ENCODE measurements at regions not wholly inside any gene's neighbourhood (a gene's known extent, or its start where the extent isn't known, plus 50 kb on each side); places are given as distances from the start of the nearest gene placed in this dataset.

DNA sequence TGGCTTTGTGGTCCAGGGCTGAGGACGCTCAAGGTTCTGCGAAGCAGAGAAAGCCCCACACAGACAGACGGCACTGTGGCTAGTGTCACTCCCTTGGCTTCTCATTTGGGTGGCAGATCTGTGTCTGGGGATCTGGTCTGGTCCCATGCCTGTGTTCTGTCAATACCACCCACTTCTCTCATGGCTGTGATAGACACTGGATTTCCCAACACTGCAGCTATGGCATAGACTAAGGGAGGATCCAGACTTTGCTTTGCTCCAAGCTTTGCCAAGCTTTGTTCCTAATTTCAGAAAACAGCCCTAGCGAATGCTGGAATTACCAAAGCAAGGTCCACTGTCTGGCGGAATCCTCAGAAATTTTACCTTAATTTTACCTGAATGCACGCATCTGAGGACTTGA lies 62.1 kb downstream of the GADD45G start:
- H3K27me3 ChIP-seq (ENCODE audit: insufficient read depth, poor library complexity, severe bottlenecking): no peaks in the 10 kb centered on the region
- no peaks in the 10 kb centered on the region for H3K36me3 ChIP-seq (ENCODE audit: low read depth)
- H3K27ac ChIP-seq (ENCODE audit: poor library complexity, severe bottlenecking): no peak overlapping the region
- TF ChIP-seq, protein P1, sequence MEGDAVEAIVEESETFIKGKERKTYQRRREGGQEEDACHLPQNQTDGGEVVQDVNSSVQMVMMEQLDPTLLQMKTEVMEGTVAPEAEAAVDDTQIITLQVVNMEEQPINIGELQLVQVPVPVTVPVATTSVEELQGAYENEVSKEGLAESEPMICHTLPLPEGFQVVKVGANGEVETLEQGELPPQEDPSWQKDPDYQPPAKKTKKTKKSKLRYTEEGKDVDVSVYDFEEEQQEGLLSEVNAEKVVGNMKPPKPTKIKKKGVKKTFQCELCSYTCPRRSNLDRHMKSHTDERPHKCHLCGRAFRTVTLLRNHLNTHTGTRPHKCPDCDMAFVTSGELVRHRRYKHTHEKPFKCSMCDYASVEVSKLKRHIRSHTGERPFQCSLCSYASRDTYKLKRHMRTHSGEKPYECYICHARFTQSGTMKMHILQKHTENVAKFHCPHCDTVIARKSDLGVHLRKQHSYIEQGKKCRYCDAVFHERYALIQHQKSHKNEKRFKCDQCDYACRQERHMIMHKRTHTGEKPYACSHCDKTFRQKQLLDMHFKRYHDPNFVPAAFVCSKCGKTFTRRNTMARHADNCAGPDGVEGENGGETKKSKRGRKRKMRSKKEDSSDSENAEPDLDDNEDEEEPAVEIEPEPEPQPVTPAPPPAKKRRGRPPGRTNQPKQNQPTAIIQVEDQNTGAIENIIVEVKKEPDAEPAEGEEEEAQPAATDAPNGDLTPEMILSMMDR (IDR thresholded peaks at IDR 0.05; ENCODE audit: poor library complexity, severe bottlenecking): no peak
- no peak for ATAC-seq (ENCODE audit: low read depth)
- DNase-seq (ENCODE audit: low spot score): no peak
- no peaks in the 10 kb centered on the region for H3K9me3 ChIP-seq (ENCODE audit: severe bottlenecking)
- peaks cover 6% of the 10 kb centered on the region for H3K4me1 ChIP-seq (ENCODE audit: insufficient read depth, poor library complexity, severe bottlenecking)
- no peak overlapping the region for H3K4me3 ChIP-seq (ENCODE audit: severe bottlenecking)

DNA sequence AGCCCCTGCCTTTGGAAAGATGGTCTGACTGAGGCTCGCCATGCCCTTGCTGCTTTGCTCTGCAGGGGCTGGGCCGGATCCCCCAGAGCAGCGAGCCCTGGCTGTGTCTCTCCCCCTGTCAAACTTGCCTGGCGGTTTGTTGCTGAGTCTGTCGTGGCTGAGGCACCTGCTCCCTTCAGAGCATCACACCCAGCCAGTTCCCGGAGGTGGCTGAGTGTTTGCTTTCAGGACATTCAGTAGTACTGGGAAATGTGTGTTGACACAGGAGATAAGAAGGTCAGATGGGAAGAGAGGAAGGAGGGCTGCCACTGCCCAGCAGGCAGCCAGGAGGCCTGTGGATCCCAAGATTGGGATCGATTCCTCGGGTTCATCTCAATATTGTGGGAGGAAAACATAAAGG lies 62.9 kb downstream of the GADD45G start:
- Histone ChIP-seq H3K4me3 (ENCODE audit: severe bottlenecking) (no peak overlapping the region), H3K4me1 (ENCODE audit: insufficient read depth, poor library complexity, severe bottlenecking) (peaks cover 6% of the 10 kb centered on the region), H3K36me3 (ENCODE audit: low read depth) (no peaks in the 10 kb centered on the region), H3K9me3 (ENCODE audit: severe bottlenecking) (no peaks in the 10 kb centered on the region), H3K27ac (ENCODE audit: poor library complexity, severe bottlenecking) (no peak overlapping the region), H3K27me3 (ENCODE audit: insufficient read depth, poor library complexity, severe bottlenecking) (no peaks in the 10 kb centered on the region)
- DNase-seq (ENCODE audit: low spot score): no peak
- ATAC-seq (ENCODE audit: low read depth): no peak
- TF ChIP-seq, protein P1 (IDR thresholded peaks at IDR 0.05; ENCODE audit: poor library complexity, severe bottlenecking): no peak

DNA sequence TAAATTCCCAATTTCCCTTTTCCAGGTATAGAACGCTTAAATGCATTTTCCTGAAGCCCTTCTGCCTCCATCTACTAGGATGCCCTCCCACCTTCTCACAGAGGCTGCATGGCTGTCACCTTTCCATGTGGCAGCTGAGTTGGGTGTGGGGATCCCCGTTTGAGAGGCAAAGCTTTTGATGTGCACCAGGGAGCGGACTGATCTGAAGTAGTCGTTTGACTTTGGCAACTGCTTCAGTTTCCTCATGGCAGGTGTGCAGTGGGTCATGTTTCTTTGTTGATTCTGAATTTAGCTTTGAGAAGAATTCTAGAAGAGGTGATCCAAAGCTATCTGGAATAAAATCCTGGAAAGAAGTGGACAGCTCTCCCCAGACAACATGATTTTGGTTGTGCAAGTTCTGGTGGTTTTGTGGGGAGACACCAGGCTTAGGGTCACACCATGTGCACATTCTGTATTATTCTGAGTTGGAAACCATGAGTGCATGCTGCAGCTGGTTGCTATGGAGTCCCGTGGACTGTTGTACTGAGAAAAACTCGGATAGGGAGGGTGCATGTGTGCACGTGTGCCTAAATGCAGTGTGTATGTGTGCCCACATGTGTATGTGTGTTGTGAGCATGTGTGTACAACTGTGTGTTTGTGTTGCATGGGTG lies 63.5 kb downstream of the GADD45G start:
- no peaks in the 10 kb centered on the region for H3K9me3 ChIP-seq (ENCODE audit: severe bottlenecking)
- no peak overlapping the region for H3K4me3 ChIP-seq (ENCODE audit: severe bottlenecking)
- peaks cover 6% of the 10 kb centered on the region for H3K4me1 ChIP-seq (ENCODE audit: insufficient read depth, poor library complexity, severe bottlenecking)
- H3K36me3 ChIP-seq (ENCODE audit: low read depth): no peaks in the 10 kb centered on the region
- TF ChIP-seq, protein P1 (IDR thresholded peaks at IDR 0.05; ENCODE audit: poor library complexity, severe bottlenecking): no peak
- no peak overlapping the region for H3K27ac ChIP-seq (ENCODE audit: poor library complexity, severe bottlenecking)
- no peak for DNase-seq (ENCODE audit: low spot score)
- no peaks in the 10 kb centered on the region for H3K27me3 ChIP-seq (ENCODE audit: insufficient read depth, poor library complexity, severe bottlenecking)
- ATAC-seq (ENCODE audit: low read depth): no peak

DNA sequence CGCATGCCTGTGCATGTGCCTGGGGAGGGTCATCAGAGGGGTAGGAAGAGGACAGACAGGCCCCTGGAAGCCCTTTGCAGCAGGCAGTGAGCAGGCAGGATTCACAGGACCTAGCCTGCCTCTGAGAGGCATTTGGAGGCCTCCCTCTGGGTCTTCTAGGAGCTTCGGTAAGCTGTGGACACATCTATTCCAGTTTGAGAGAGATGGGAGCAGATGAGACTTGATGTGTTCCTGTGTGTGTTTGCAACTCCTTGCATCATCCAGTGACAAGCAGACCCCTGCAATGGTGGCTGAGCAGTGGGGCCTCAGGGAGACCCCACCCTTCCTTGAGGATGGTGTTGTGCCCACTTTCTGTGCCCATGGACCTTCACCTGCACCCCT lies 64.0 kb downstream of the GADD45G start:
- TF ChIP-seq, protein P1 (IDR thresholded peaks at IDR 0.05; ENCODE audit: poor library complexity, severe bottlenecking): no peak
- DNase-seq (ENCODE audit: low spot score): no peak
- H3K4me3 ChIP-seq (ENCODE audit: severe bottlenecking): no peak overlapping the region
- no peaks in the 10 kb centered on the region for H3K27me3 ChIP-seq (ENCODE audit: insufficient read depth, poor library complexity, severe bottlenecking)
- no peaks in the 10 kb centered on the region for H3K36me3 ChIP-seq (ENCODE audit: low read depth)
- no peak for ATAC-seq (ENCODE audit: low read depth)
- H3K27ac ChIP-seq (ENCODE audit: poor library complexity, severe bottlenecking): no peak overlapping the region
- no peaks in the 10 kb centered on the region for H3K9me3 ChIP-seq (ENCODE audit: severe bottlenecking)
- peaks cover 6% of the 10 kb centered on the region for H3K4me1 ChIP-seq (ENCODE audit: insufficient read depth, poor library complexity, severe bottlenecking)

DNA sequence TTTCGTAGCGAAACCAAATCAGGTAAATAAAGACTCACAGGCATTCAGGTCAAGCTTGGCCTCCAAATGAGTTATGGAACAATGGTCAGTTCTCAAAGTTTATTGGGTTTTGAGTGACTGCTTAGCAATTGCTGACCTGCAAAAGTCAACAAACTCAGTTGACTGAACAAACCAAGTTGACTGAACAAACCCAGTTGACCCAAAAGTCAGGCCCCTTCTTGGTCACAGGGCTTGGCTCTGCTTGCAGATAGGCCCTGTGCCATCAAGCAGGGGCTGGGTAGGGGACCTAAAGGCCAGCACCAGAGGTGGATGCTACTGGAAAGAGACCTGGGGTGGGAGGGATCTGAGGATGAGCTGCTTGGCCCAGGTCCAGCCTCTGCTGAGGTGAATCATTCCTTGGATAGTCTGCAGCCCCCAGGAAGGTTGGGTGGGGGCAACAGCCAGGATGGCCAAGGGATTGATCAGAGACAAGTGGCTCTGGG lies 64.6 kb downstream of the GADD45G start:
- TF ChIP-seq, protein P1 (IDR thresholded peaks at IDR 0.05; ENCODE audit: poor library complexity, severe bottlenecking): no peak
- H3K4me3 ChIP-seq (ENCODE audit: severe bottlenecking): no peak overlapping the region
- no peak overlapping the region for H3K27ac ChIP-seq (ENCODE audit: poor library complexity, severe bottlenecking)
- peaks cover 5% of the 10 kb centered on the region for H3K4me1 ChIP-seq (ENCODE audit: insufficient read depth, poor library complexity, severe bottlenecking)
- ATAC-seq (ENCODE audit: low read depth) (no peak), DNase-seq (ENCODE audit: low spot score) (no peak)
- H3K27me3 ChIP-seq (ENCODE audit: insufficient read depth, poor library complexity, severe bottlenecking): no peaks in the 10 kb centered on the region
- H3K9me3 ChIP-seq (ENCODE audit: severe bottlenecking): no peaks in the 10 kb centered on the region
- H3K36me3 ChIP-seq (ENCODE audit: low read depth): no peaks in the 10 kb centered on the region
